ENCODE measurements at regions not wholly inside any gene's neighbourhood (a gene's known extent, or its start where the extent isn't known, plus 50 kb on each side); places are given as distances from the start of the nearest gene placed in this dataset.

DNA sequence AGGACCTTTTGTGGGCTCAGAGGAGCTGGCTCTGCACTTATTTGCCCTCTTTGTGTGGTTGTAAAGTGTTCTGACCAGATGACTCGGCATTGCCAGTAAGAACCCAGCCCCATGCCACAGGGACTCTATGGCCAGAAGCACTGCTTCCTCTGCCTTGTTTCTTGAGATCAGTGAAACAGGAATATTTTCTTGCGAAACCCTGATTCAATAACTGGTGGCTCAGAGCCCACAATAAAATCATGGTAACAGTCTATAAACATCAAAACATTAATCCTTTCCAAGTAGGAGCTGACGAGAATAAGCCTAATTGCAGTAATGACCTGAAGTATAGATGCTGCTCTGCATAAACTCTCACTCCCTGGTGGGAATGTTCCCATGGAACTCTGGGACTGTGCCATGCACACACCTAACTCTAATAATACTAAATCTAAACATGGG lies 344.3 kb downstream of the ZNF608 start:
- Histone ChIP-seq H3K4me3 (ENCODE audit: low read depth in 1 of 2, low read length in 2 of 2) (no peak overlapping the region), H3K27ac (ENCODE audit: low read length) (no peak overlapping the region), H3K27me3 (ENCODE audit: low read depth, low read length) (no peaks in the 10 kb centered on the region), H3K4me1 (ENCODE audit: control insufficient read depth in 1 of 2, insufficient read depth in 2 of 2, low read length in 2 of 2) (peaks cover 0 to 7% of the 10 kb centered on the region in 2 donors), H3K36me3 (ENCODE audit: control insufficient read depth in 1 of 2, insufficient read depth in 2 of 2, low read length in 2 of 2) (no peaks in the 10 kb centered on the region), H3K9me3 (ENCODE audit: control insufficient read depth in 1 of 2, low read length in 2 of 2) (no peaks in the 10 kb centered on the region)

DNA sequence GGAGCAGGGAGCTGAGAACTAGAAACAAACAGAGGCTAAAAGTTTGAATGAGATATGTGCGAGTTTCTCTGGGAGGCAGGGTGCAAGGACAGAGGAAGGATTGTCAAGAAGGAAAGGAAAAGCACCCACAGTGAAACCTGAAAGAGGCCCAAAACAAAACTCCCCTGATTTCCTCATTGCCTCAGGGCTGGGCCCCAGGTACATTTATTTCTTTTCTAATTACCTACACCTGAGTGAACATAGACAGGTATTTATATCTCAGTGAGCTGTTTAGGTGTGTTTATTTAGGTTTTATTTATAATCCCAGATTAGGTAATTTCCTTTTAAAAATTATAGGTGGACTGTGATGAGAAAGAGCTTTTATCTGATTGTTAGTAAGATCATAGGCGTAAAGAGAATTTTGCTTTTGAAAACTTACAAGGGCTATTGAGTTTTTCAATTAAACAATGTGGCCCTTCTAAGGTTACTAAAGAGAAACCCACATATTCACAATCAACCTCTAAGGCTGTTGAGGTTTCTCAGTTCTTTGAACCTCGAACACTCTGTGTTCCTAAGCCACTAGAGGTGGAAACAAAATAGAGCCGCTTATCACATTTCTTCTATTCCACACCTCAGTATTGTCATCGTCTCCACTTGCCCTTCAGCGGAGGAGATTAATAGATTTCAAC lies 344.8 kb downstream of the ZNF608 start:
- H3K27me3 ChIP-seq (ENCODE audit: low read depth, low read length), result no peaks in the 10 kb centered on the region
- H3K27ac ChIP-seq (ENCODE audit: low read length), result no peak overlapping the region
- H3K36me3 ChIP-seq (ENCODE audit: control insufficient read depth in 1 of 2, insufficient read depth in 2 of 2, low read length in 2 of 2), result no peaks in the 10 kb centered on the region
- H3K4me1 ChIP-seq (ENCODE audit: control insufficient read depth in 1 of 2, insufficient read depth in 2 of 2, low read length in 2 of 2), result peaks cover 0 to 7% of the 10 kb centered on the region in 2 donors
- H3K9me3 ChIP-seq (ENCODE audit: control insufficient read depth in 1 of 2, low read length in 2 of 2), result no peaks in the 10 kb centered on the region
- no peak overlapping the region for H3K4me3 ChIP-seq (ENCODE audit: low read depth in 1 of 2, low read length in 2 of 2)

DNA sequence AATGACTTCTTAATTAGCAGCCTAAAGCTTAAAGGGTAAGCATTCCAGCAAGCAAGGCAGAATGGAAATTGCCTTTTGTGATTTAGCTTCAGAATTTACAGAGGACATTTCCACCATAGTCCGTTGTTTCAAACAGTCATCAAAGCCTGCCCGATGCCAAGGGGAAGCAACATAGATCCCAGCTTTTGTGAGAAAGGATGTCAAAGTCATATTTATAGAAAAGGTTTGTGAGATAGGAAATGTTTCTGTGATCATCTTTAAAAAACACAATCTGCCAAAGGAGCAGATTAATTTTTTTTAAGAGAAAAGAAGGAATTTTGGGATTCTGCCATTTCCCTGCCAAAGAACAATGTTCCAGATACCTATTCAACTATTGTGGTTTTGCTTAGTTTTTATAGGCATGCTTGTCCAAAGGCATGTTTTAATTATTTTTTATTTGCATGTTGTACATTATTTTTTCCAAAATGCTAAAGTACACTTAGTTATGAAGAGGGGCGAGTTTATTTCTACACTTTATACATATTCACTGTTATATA lies 346.9 kb downstream of the ZNF608 start:
- Histone ChIP-seq H3K9me3 (ENCODE audit: control insufficient read depth in 1 of 2, low read length in 2 of 2) (no peaks in the 10 kb centered on the region), H3K36me3 (ENCODE audit: control insufficient read depth in 1 of 2, insufficient read depth in 2 of 2, low read length in 2 of 2) (no peaks in the 10 kb centered on the region), H3K27me3 (ENCODE audit: low read depth, low read length) (no peaks in the 10 kb centered on the region), H3K4me1 (ENCODE audit: control insufficient read depth in 1 of 2, insufficient read depth in 2 of 2, low read length in 2 of 2) (peaks cover 0 to 12% of the 10 kb centered on the region in 2 donors), H3K27ac (ENCODE audit: low read length) (no peak overlapping the region), H3K4me3 (ENCODE audit: low read depth in 1 of 2, low read length in 2 of 2) (no peak overlapping the region)

DNA sequence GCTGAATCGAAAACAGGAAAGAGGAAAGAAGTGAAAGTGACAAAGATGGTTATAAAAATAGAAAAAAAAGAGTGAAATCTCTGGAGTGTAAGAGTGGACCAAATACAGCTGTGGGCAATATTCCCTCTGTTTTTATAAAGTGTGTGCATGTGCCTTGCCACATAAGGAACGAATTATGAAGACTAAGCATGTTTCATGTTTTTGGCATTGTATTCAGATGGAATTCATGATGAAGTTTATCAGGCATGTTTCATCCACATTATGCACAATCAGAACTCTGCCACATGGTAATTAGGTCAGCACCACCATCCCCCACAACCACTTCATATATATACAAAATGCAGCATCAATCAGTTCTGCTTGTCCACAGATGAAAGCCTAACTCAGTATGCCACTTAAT lies 348.0 kb downstream of the ZNF608 start:
- Histone ChIP-seq H3K4me1 (ENCODE audit: control insufficient read depth in 1 of 2, insufficient read depth in 2 of 2, low read length in 2 of 2) (peaks cover 0 to 12% of the 10 kb centered on the region in 2 donors), H3K36me3 (ENCODE audit: control insufficient read depth in 1 of 2, insufficient read depth in 2 of 2, low read length in 2 of 2) (no peaks in the 10 kb centered on the region), H3K27ac (ENCODE audit: low read length) (no peak overlapping the region), H3K9me3 (ENCODE audit: control insufficient read depth in 1 of 2, low read length in 2 of 2) (no peaks in the 10 kb centered on the region), H3K27me3 (ENCODE audit: low read depth, low read length) (no peaks in the 10 kb centered on the region), H3K4me3 (ENCODE audit: low read depth in 1 of 2, low read length in 2 of 2) (no peak overlapping the region)

DNA sequence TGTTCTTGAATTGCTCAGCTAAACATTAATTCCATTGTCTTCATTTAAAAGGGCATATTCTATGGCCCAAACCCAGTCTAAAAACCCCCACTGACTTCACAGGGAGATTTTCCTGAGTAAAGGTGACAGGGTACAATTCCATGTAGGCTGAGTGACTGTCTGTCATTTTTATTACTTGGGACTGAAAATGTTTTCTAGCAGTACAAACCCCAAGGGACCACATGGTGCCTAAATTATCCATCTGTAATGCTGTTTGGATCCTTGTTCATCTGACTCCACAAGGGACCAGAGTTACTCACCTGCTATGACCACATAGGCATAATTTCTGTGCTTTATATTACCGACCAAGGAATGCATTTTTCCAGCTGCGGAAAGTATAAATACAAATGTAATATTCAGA lies 349.1 kb downstream of the ZNF608 start:
- H3K4me3 ChIP-seq (ENCODE audit: low read depth in 1 of 2, low read length in 2 of 2), result no peak overlapping the region
- H3K4me1 ChIP-seq (ENCODE audit: control insufficient read depth in 1 of 2, insufficient read depth in 2 of 2, low read length in 2 of 2), result peaks cover 0 to 10% of the 10 kb centered on the region in 2 donors
- no peak overlapping the region for H3K27ac ChIP-seq (ENCODE audit: low read length)
- no peaks in the 10 kb centered on the region for H3K36me3 ChIP-seq (ENCODE audit: control insufficient read depth in 1 of 2, insufficient read depth in 2 of 2, low read length in 2 of 2)
- H3K9me3 ChIP-seq (ENCODE audit: control insufficient read depth in 1 of 2, low read length in 2 of 2), result no peaks in the 10 kb centered on the region
- no peaks in the 10 kb centered on the region for H3K27me3 ChIP-seq (ENCODE audit: low read depth, low read length)

DNA sequence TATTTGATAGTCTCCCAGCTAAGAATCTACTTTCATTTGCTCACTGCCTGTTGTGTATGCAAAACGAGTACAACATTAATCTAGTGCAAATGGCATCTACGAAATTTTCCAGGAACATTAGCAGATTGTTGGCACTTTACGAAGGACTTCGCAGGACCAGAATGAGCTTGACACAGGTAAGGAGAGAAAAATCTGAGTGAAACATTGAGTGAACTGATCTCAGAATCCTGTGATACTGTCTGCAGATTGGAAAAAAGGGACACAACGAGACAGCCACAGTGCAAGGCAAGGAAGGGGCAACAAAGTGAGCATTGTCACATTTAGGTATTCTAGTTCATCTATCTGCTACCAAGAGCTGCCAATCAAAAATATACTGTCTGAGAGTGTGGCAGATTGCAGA lies 350.5 kb downstream of the ZNF608 start:
- Histone ChIP-seq H3K27me3 (ENCODE audit: low read depth, low read length) (no peaks in the 10 kb centered on the region), H3K9me3 (ENCODE audit: control insufficient read depth in 1 of 2, low read length in 2 of 2) (peaks cover 0 to 1% of the 10 kb centered on the region in 2 donors), H3K4me3 (ENCODE audit: low read depth in 1 of 2, low read length in 2 of 2) (no peak overlapping the region), H3K27ac (ENCODE audit: low read length) (no peak overlapping the region), H3K36me3 (ENCODE audit: control insufficient read depth in 1 of 2, insufficient read depth in 2 of 2, low read length in 2 of 2) (no peaks in the 10 kb centered on the region), H3K4me1 (ENCODE audit: control insufficient read depth in 1 of 2, insufficient read depth in 2 of 2, low read length in 2 of 2) (peaks cover 0 to 5% of the 10 kb centered on the region in 2 donors)

DNA sequence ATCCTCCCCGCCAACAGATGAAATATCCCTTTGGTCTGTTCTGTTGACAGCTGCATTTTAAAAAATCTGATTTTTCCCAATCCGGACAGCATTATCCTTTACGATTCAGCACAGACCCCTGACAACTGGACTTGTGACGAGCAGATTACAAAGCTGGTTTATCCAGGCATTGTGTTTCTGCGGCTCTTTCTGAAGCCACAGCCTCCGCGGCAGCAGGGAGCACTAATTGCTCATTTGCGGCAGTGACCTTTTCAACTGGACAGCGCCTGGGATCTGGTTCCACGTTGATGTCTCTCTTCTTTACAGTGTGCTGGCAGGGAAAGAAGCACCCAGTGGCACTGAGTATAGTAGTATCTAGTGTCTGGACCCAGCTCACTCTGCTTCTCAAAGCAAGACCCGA lies 351.2 kb downstream of the ZNF608 start:
- H3K9me3 ChIP-seq (ENCODE audit: control insufficient read depth in 1 of 2, low read length in 2 of 2), result peaks cover 0 to 7% of the 10 kb centered on the region in 2 donors
- peaks cover 0 to 5% of the 10 kb centered on the region in 2 donors for H3K4me1 ChIP-seq (ENCODE audit: control insufficient read depth in 1 of 2, insufficient read depth in 2 of 2, low read length in 2 of 2)
- H3K27me3 ChIP-seq (ENCODE audit: low read depth, low read length), result no peaks in the 10 kb centered on the region
- H3K27ac ChIP-seq (ENCODE audit: low read length), result no peak overlapping the region
- no peaks in the 10 kb centered on the region for H3K36me3 ChIP-seq (ENCODE audit: control insufficient read depth in 1 of 2, insufficient read depth in 2 of 2, low read length in 2 of 2)
- no peak overlapping the region for H3K4me3 ChIP-seq (ENCODE audit: low read depth in 1 of 2, low read length in 2 of 2)

DNA sequence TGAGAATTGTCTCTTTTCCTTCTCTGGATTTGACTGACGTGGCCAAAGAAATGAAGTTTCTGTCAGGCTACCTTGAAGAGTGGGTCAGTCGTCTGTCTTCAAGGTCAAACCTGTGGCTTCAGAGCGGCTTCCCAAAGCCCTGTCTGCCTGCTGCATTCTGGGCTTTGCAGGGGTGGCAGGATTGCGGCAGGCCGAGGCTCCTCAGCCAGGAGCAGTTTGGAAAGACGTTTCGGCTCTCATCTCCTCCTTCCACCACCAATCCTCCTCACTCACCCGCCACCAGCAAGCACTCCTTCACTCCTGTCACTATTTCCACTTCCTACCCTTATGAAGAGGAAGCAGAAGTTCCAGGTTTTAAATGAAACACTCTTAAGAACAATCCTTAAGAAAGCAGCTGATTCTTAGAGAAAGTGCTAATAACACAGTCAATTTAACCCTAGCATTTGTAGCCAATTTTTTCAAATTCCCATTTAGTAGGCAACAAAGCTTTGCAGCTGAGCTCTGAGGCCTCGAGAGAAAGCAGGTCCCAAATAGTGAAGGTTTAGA lies 351.7 kb downstream of the ZNF608 start:
- Histone ChIP-seq H3K9me3 (ENCODE audit: control insufficient read depth in 1 of 2, low read length in 2 of 2) (peaks cover 0 to 12% of the 10 kb centered on the region in 2 donors), H3K36me3 (ENCODE audit: control insufficient read depth in 1 of 2, insufficient read depth in 2 of 2, low read length in 2 of 2) (no peaks in the 10 kb centered on the region), H3K27me3 (ENCODE audit: low read depth, low read length) (no peaks in the 10 kb centered on the region), H3K4me3 (ENCODE audit: low read depth in 1 of 2, low read length in 2 of 2) (no peak overlapping the region), H3K27ac (ENCODE audit: low read length) (no peak overlapping the region), H3K4me1 (ENCODE audit: control insufficient read depth in 1 of 2, insufficient read depth in 2 of 2, low read length in 2 of 2) (peaks cover 0 to 5% of the 10 kb centered on the region in 2 donors)

DNA sequence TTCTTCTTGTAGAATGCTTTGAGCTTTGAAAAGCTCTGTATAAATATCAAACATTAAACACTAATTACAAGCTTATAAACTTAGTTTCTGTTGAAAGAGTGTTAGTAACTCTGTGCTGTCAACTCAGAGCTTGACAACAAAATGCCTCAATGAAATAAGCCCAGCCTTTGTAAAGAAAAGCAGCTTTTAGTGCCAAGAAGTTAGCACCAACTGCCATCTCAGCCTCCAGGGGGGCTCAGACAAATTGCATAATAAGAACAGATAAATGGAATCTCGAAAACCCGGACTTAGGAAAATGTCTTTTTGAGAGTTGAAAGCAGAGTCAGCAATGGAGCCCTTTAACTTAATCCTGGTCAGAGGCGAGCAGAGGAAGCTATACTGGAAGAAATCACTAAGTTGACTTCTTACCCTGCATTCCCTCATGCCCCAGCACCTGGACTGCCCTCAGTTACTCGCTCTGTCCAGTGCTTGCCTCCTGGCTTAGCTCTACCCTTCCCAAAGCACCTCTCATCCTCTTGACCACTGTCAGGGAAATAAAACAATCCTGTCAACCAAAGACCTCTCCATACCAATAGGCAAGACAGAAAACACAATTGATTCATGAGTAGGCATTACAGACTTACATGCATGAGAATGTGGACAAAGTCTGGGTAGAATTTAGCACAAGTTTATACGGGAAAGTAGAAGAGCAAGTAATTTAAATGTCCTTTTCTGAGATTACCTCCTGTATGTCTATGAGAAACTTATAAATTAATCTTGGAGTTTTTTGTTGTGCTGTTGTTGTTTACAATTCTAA lies 352.7 kb downstream of the ZNF608 start:
- Histone ChIP-seq H3K4me3 (ENCODE audit: low read depth in 1 of 2, low read length in 2 of 2) (no peak overlapping the region), H3K27me3 (ENCODE audit: low read depth, low read length) (no peaks in the 10 kb centered on the region), H3K9me3 (ENCODE audit: control insufficient read depth in 1 of 2, low read length in 2 of 2) (peaks cover 0 to 16% of the 10 kb centered on the region in 2 donors), H3K36me3 (ENCODE audit: control insufficient read depth in 1 of 2, insufficient read depth in 2 of 2, low read length in 2 of 2) (no peaks in the 10 kb centered on the region), H3K27ac (ENCODE audit: low read length) (no peak overlapping the region), H3K4me1 (ENCODE audit: control insufficient read depth in 1 of 2, insufficient read depth in 2 of 2, low read length in 2 of 2) (peaks cover 0 to 5% of the 10 kb centered on the region in 2 donors)

DNA sequence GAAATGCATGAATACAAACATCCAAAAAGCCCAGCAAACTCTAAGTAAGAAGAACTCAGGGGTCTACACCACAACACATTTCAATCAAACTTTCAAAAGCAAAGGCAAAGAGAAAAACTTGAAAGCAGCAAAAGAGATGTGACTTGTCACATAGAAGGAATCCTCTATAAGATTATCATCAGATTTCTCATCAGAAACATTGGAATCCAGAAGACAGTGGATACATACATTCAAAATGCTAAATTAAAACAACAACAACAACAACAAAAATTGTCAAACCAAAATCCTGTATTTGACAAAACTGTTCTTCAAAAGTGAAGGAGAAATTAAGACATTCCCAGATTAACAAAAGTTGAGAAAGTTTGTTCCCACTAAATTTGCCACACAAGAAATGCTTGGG lies 362.7 kb downstream of the ZNF608 start:
- H3K27me3 ChIP-seq (ENCODE audit: low read depth, low read length), result no peaks in the 10 kb centered on the region
- H3K9me3 ChIP-seq (ENCODE audit: control insufficient read depth in 1 of 2, low read length in 2 of 2), result peaks cover 7 to 10% of the 10 kb centered on the region in 2 donors
- H3K4me1 ChIP-seq (ENCODE audit: control insufficient read depth in 1 of 2, insufficient read depth in 2 of 2, low read length in 2 of 2), result no peaks in the 10 kb centered on the region
- no peak overlapping the region for H3K4me3 ChIP-seq (ENCODE audit: low read depth in 1 of 2, low read length in 2 of 2)
- H3K27ac ChIP-seq (ENCODE audit: low read length), result no peak overlapping the region
- no peaks in the 10 kb centered on the region for H3K36me3 ChIP-seq (ENCODE audit: control insufficient read depth in 1 of 2, insufficient read depth in 2 of 2, low read length in 2 of 2)

DNA sequence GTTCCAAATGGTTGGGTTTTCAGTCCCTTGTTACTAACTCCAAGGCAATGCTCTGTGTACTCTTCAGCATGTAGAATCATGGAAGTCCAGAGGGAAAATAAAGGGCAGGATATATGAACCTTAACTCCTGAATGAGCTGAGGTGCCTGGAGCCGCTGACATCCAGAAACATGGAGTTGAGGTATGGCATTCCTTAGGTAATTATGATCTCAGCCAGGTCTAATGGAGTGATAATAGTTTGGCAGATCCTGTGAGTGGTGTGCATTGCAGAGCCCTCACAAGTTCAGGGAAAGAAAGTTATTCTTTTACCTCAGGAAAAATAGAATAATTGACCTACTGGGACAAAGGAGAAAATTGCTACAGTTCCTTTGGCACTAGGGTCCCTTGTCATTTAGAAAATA lies 369.1 kb downstream of the ZNF608 start:
- H3K4me3 ChIP-seq (ENCODE audit: low read depth in 1 of 2, low read length in 2 of 2), result no peak overlapping the region
- no peaks in the 10 kb centered on the region for H3K36me3 ChIP-seq (ENCODE audit: control insufficient read depth in 1 of 2, insufficient read depth in 2 of 2, low read length in 2 of 2)
- H3K4me1 ChIP-seq (ENCODE audit: control insufficient read depth in 1 of 2, insufficient read depth in 2 of 2, low read length in 2 of 2), result no peaks in the 10 kb centered on the region
- peaks cover 0 to 7% of the 10 kb centered on the region in 2 donors for H3K9me3 ChIP-seq (ENCODE audit: control insufficient read depth in 1 of 2, low read length in 2 of 2)
- H3K27ac ChIP-seq (ENCODE audit: low read length), result no peak overlapping the region
- H3K27me3 ChIP-seq (ENCODE audit: low read depth, low read length), result no peaks in the 10 kb centered on the region
